CMK (cell line): ENCODE measurements at regions not wholly inside any gene's neighbourhood (a gene's known extent, or its start where the extent isn't known, plus 50 kb on each side); places are given as distances from the start of the nearest gene placed in this dataset.
"Not testable (repeated sequence)": the region's sequence is repeated elsewhere in the genome, so short reads cannot be mapped to it uniquely, and the experiment has no call there.

Source experiments
- DNase-seq: peaks from one replicate; pipeline ENCODE4 v3.0.0-alpha.2; 2010; ENCODE audit warnings: low read depth

DNA sequence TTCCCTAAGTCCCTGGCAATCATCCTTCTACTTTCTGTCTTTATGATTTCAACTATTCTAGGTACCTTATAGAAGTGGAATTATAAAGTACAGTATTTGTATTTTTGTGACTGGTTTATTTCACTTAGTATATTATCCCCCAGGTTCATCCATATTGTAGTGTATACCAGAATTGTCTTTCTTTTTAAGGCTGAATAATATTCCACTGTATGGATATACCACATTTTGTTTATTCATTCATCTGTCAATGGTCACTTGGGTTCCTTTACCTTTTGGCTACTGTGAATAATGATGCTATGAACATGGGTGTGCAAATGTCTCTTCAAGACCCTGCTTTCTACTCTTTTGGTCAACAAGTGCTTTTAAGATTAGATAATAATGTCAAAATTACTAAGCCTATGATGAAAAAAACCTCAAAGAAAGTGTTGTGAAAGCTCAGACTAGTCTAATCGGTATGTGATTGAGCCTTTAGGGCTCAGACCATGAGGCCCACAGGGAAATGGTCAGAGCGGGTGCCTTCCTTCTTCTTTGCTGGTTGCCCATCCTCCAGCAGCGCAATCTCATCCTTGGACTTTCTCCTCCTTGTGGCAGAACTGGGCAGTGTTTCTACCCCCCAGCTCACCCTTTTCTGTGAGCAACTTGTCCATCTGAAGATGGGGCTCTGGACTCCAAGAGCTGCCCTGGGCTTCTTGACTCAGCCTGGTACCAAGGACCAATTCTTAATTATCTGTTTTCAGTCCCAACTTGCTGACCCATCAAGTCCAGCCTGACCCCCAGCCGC, 105.4 kb downstream of the TTC8 start:
- no peak for DNase-seq

GRCh38 chr14:88931321-88932110, 107.1 kb downstream of the TTC8 start:
- DNase-seq: no peak

- no peak for DNase-seq
These were observed 108.7 kb downstream of the TTC8 start for GRCh38 chr14:88933191-88933590.

- no peak for DNase-seq
These were observed 109.9 kb downstream of the TTC8 start for GRCh38 chr14:88934351-88934806.

DNA sequence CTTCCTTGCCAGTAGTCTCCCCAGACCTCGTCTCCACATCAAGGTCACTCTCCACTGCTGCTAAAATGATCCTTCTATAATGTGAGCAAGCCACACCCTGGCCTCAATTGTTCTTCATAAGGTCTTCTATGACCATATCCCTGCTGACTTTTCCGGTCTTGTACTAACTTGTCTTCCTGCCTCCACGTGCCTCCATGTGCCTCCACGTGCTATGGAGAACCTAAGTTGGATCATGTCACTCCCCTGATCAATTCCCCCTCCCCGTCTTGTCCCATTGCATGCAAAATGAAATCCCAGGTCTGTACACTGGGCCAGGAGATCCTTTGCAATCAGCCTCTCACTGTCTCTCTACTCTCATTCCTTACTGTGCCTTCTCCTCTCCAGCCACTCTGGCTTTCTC, 110.6 kb downstream of the TTC8 start:
- no peak for DNase-seq

DNA sequence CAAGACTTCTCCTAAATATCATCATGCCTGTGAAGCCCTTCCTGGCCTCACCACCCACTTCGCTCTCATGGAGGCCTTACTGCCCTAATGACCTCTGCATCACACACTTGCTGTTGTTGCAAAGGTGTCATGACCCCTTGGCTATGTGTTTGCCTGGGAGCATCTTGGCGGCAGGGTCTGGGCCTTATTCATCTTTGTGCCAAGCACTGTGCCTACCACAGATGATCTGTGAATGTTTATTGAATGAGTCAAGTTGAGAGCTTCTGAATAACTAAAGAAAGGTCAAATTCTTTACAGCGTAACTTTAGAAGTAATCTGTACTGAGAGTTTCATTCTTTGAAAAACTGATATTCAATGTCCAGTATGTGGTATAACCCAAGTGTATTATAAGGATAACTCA, 113.3 kb downstream of the TTC8 start:
- DNase-seq: no peak

- no peak for DNase-seq
These were observed 116.2 kb downstream of the TTC8 start for GRCh38 chr14:88940671-88941070.

DNA sequence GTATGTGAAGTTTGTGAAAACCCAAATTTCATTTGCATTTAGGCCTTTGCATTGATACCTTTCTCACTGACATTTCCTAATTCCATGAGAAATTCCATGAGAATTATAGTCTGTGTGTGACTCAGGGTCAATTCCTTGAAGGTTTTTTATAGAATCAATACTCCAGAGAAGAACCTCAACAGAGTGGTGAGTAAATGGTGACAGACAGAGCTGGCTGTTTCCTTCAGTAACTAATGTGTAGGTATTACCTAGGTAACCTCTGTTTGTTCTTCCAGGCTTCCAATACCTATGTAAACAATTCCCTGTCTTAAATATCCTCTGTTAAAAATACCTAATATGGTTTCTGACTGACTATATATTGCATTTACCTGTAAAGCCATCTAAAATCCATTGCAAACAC, 117.0 kb downstream of the TTC8 start:
- no peak for DNase-seq

DNA sequence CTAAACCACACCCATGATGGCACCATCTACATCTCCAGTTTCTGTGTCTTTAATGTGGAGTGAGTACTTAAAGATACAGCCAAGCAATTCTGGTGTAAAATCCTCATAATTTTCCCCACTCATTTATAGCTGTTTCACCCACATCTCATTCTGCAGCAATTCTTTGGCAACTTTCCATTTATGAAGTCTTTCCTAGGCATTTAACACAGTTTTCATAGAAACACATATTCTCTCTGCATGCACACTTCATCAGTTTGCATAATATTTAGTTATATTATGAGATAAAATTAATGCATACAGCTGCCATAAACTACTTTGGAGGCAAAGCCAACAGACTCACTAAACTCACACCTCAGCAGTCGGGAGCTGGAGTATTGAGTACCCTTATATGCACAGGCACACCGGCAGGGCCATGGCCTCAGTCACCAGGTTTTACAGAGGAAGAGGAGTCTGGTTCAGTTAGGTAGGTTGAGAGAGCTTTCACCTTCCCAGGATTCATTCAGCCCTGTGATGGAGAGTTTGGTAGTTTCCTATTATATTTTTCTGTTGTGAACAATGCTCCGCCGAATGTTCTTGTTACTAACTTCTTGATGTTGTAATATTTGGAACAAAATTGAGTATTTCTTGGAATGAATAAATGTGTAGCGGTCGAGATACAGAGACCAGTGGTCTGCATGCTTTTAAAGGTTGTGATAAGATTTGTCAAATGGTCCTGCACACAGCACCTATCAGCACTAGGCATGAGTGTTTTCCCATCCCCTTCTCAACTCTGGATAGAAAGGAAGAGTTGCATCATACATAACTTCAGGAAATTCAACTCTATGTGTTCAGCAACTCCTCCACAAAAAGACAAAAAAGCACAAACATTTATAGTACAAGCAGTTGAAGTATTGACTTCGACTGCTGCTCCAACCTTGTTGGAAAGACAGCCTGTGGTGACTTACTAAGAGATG, 123.5 kb downstream of the TTC8 start:
- no peak for DNase-seq

GRCh38 chr14:88950069-88950468, 125.6 kb downstream of the TTC8 start:
- no peak for DNase-seq

GRCh38 chr14:88951370-88951769, 126.9 kb downstream of the TTC8 start:
- DNase-seq: no peak

- no peak for DNase-seq
These were observed 128.4 kb downstream of the TTC8 start for GRCh38 chr14:88952901-88953300.

DNA sequence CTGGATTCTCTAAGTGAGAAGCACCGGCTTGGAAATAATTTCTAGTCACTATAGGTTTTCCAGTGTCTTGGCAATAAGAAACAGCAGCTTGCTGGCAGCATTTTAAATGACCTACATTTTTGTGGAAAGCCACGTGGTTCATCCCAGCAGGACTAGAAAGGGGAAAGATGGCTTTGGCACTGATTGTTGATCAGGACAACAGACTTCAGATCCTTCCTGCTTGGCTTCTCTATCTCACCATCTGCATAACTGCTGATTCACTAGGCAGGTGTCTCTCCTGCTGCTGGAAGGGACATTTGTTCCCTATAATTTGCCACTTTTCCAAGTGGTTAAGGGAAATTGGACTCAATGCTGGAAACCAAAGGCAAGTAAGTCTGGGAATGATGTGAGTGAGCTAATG, 131.0 kb downstream of the TTC8 start:
- DNase-seq: no peak

GRCh38 chr14:88960496-88960895, 136.0 kb downstream of the TTC8 start:
- no peak for DNase-seq

- DNase-seq: no peak
These were observed 136.8 kb downstream of the TTC8 start for GRCh38 chr14:88961214-88961613.

GRCh38 chr14:88962356-88962755, 137.9 kb downstream of the TTC8 start:
- no peak for DNase-seq

- DNase-seq: no peak
These were observed 142.8 kb downstream of the TTC8 start for GRCh38 chr14:88967299-88967698.

DNA sequence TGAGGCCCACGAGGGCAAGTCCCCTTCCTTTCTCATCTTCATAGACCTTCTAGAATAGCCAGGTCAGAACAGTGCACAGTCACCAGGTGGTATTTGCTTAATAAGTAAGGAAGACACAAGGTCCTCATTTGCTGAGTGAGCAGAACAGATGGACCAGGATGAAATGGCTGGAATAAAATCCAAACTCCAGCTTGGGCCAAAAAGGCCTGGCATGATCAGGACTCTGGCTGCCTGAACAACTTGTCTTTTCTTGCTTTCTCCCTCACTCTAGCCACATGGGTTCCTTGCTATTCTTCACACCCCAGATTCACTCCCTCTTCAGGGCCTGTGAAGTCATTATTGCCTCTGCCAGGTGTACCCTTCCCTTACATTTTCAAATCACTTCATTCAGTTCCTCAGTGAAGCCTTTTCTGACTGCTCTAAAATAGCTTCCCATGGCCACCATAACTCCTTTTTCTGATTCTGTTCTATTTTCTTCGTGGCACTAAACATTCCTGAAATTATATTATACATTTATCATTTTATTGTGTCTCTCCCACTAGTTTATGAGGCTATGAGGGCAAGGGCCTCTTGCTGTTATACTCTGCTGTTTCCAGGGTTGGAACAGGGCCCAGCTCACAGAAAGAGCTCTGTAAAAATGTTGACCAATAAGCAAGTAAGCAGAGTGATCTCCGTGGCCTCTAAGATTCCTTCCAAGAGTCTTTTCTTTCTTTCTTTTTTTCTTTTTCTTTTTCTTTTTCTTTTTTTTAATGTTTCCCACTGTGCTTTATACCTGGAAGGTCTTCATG, 150.8 kb downstream of the TTC8 start:
- no peak for DNase-seq

DNA sequence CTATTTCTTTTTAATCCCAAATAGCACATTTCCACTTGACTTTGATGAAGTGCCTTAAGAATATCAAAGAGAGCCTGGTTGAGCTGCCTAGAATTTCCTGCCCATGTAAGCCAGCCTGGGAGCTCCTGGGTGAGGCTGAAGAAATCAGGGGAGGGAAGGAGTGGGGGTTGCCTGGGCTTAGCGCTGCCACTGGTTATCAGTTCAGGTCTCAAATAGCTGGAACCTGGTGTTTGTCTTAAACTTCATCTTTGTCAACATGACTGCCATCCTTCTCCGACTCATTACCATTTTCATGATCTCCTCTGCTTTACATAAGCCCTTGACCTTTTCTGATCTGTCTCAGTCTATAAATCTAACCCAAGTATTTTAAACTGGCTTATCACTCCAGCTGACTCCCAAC, 151.5 kb downstream of the TTC8 start:
- no peak for DNase-seq

- DNase-seq: not testable (repeated sequence)
These were observed 156.5 kb downstream of the TTC8 start for GRCh38 chr14:88980907-88981306.

GRCh38 chr14:88981948-88982347, 157.5 kb downstream of the TTC8 start:
- no peak for DNase-seq
